GM21825 (cell line): ENCODE measurements at regions not wholly inside any gene's neighbourhood (a gene's known extent, or its start where the extent isn't known, plus 50 kb on each side); places are given as distances from the start of the nearest gene placed in this dataset.
"Not testable (repeated sequence)": the region's sequence is repeated elsewhere in the genome, so short reads cannot be mapped to it uniquely, and the experiment has no call there.

Experiments used
- ATAC-seq: cut with Tn5 transposase; IDR thresholded peaks from one replicate; pipeline ENCODE4 v1.9.1; 2021; ENCODE audit warnings: mild to moderate bottlenecking, moderate library complexity; ENCODE audit not compliant: unreplicated experiment

DNA sequence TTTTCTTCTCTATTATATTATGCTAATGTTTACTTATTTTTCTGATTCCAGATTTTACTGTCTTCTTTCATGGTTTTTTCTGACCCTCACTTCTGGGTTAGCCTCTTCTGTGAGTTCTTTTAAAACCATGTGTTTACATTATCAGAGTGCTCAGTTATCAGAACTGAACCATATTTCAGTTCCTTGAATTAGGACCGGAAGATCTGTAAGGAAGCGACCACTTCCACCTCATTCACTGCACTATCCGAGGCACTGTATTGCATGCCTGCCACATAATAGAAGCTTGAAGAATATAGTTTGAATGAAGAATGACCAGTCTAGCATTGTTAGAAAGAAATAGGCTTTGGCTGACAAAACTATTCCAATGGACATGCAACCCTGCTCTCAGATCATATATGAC is 281.0 kb upstream of the DEPDC1 start:
- no peak for ATAC-seq

DNA sequence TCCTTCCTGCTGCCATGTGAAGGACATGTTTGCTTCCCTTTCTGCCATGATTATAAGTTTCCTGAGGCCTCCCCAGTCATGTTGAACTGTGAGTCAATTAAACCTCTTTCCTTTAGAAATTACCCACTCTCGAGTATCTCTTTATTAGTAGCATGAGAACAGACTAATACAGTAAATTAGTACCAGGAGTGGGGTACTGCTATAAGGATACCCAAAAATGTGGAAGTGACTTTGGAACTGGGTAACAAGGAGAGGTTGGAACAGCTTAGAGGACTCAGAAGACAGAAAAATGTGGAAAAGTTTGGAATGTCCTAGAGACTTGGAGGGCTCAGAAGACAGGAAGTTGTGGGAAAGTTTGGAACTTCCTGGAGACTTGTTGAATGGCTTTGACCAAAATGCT is 283.0 kb upstream of the DEPDC1 start:
- not testable (repeated sequence) for ATAC-seq

DNA sequence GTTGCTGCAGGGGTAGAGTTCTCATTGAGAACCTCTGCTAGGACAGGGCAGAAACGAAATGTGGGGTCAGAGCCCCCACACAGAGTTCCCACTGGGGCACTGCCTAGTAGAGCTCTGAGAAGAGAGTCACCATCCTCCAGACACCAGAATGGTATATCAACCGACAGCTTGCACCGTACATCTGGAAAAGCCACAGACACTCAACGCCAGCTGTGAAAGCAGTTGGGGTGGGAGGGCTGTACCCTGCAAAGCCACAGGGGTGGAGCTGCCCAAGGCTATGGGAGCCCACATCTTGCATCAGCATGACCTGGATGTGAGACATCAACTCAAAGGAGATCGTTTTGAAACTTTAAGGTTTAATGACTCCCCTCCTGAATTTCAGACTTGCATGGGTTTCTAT is 284.0 kb upstream of the DEPDC1 start:
- ATAC-seq, result no peak

DNA sequence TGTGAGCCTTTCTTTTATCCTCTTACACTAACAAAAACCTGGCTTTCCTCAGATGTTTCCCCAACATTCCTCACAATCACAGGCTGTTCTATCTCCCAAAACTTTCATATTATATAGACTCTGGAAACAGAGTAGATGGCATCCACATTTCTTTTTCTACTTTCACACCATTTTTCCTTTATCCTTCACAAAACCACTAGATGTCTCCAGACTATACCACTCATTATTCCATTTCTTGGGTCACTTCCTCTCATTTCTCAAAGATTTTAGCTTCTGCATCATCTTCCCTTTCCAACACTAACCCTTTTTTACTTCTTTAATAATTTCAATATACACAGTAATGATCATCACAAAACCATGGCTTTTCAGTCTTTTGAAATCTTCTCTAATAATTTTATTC is 286.0 kb upstream of the DEPDC1 start:
- no peak for ATAC-seq

DNA sequence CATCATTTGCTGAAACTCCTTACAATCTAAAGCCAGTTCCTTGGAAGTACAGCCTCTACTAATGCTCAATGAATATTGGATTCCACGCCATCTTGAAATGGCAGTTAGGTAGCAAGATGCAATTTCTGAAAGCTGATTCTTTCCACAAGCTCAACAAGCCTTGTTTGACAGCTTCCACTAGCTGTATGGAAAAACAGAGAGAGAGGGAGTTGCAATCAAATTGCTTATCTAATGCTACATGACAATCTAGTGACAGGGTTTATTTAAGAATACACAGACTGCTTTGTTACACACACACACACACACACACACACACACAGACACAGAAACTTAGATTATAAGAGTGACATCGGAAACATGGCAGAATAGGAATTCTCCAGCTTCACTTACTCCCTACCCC is 288.4 kb upstream of the DEPDC1 start:
- no peak for ATAC-seq

DNA sequence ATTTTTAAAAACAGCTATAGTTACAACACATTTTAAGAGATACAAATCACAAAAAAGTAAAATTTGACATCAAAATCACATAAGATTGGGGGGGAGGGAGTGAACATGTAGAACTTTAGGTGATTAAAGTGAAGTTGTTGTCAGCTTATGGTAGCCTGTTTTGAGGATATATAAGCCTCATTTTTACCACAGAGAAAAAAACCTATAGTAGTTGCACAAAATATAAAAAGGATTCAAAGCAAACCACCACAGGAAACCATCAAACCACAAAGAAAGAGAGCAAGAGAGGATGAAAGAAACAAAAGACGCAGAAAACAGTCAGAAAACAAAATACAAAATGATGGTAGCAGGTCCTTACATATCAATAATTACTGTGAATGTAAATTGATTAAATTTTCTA is 291.9 kb upstream of the DEPDC1 start:
- no peak for ATAC-seq

DNA sequence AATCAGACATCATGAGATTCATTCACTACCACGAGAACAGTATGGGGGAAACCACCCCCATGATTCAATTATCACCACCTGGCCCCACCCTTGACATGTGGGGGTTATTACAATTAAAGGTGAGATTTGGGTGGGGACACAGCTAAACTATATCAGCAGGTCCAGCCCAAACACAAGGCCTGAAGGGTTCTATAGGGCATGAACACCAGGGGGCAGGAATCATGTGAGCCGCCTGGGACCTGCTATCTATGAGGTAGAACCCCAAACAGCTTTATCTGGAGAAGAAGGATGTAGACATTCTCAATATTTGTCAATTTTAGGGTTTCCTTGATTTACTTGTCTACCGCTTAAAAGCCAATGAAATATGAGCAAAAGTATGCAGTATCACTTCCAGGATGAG is 294.9 kb upstream of the DEPDC1 start:
- no peak for ATAC-seq

DNA sequence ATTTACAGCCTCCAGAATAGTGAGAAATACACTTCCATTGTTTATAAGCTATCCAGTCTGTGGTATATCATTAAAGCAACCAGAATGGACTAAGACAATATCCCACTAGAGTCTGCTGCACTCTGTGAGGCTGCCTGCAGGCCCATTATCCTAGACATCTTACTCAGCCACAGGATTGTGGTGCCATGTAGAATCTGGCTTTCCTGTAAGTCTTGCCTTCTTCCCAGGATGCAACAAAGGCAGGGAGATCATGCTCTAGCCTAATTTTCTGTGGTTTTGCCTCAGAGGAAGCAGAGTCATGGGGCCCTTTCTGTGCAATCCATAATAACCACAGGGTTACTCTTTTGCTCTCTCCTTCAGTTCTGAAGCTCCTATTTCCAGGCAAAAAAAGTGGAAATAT is 299.1 kb upstream of the DEPDC1 start:
- no peak for ATAC-seq

DNA sequence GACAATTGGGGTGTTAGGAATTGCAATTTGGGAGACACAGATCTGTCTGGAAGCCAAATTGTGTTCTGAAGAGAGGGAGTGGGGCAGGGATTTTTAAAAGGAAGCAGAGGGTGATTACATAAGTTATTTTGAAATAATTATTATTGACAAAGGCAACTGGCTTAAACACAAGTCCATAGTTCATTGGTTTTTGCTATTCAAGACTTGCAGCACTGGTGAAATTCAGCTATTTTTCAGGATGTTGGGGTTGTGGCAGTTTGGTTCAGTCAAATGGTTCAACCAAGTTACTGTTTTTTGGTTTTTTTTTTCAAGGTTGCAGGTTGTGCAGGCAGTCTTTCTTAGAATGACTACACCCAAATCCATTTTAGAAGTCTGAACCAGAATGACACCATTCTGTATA is 300.0 kb upstream of the DEPDC1 start:
- ATAC-seq, result no peak

DNA sequence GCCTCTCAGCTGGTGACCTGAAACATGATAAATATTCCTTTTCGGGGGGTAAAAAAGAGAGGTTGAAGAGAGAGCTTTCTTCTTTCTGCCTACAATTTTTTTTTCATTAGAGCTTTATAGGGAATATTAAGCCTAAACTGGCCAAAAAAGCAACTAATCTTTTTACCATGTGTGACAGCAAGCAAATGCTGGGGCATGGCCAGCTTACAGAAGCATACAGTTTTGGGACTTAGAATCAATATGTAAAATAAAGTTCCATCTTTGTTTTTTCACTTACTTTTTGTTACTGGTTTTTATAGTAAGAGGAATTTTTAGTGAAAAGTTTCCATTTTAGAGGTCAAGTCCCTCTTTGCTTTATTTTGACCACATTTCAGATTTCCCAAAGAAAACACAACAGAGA is 301.2 kb upstream of the DEPDC1 start:
- no peak for ATAC-seq

DNA sequence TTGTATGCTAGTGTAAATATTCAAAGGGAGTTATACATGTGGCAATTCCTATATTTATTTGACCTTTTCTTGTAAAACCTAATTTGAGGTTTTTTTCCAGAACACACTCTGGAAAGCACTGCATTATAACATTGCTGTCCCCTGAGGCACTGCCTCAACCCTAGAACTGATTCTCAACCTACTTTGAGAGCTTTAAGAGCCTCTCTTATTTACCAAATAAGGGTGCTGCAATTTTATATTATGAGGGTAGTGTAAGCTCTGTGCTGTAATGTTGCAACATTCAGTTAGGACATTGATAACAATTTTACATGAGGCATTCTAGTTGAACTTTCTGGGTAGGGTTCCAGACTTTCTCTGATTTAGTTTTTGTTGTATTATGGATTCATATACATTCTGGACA is 302.2 kb upstream of the DEPDC1 start:
- ATAC-seq, result no peak

DNA sequence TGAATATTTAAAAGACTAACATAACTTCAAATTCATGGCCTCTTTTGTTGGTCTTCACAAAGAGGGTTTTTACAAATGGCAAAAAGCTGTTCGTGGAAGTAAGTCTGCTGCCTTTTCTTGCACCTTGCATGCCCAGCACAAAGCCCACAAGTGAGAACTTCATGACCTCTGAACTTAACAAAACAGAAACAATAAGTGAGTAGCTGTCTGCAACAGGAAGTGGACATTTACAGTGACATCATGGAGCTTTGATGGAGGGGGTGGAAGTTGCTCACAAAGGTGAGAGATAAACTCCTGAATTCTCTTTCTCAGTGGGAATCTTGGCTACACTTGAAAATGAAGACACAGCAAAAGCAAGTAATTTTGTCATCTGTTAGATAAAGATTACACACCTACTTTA is 303.3 kb upstream of the DEPDC1 start:
- ATAC-seq, result no peak

DNA sequence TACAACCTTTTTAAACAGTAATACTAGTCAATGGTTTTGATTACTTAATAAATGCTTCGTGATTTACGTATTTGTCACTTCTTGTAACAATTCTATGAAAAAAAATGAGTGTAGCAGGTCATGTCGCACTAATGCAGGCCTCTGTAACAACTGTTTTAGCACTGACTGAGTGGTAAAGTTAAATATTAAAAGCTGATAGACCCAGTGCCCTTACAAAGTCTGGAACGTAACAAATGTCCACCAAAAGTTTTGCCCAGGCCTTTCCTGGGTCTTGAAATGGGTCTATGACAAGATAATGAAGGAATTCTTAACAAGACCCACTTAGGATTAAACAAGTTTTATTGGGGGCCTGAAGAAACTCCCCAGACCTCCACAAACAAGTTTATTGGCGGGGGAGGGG is 304.6 kb upstream of the DEPDC1 start:
- no peak for ATAC-seq

DNA sequence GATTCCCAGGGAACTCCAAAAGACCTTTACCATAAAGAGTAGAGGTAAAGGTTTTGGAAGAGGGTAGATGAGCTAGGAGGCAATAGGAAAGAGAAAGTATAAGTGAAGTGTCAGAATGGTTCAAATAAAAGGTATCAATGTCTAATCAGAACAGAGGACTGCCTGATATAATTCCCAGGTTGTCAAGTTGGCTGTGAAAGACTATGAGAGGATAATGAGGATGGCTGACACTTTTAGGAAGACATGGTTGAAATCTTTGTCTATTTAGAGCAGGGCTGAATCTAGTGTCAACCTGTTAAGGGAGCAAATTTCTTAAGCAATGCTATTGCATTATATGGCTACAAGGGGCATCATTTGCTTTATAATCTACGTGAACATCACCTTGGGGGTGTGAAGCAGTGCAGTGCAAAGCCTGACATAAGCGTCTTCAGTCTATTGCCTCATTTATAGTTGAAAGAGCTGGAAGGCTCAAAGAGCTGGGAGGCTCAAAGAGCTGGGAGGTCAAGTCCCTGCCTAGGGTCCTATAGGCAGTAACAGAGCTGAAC is 308.3 kb upstream of the DEPDC1 start:
- no peak for ATAC-seq

DNA sequence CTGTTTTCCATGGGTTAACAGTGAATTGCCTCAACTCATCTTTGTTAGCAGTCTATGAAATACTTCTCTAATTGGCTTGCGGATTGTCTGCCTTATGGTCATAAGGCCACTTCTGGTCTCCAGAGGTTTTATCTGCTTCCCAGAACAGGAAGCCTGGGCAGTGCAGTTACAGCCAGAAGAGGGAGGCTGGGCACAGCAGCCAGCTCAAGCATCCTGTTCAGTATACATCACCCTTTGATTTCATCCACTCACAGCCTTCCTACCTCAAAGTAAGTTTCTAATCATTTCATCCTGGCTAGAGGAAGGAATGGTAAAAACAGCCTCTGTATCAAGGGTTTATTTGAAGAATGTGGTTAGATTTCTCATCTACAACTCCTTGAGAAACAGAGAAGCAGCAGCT is 311.5 kb upstream of the DEPDC1 start:
- ATAC-seq, result no peak

DNA sequence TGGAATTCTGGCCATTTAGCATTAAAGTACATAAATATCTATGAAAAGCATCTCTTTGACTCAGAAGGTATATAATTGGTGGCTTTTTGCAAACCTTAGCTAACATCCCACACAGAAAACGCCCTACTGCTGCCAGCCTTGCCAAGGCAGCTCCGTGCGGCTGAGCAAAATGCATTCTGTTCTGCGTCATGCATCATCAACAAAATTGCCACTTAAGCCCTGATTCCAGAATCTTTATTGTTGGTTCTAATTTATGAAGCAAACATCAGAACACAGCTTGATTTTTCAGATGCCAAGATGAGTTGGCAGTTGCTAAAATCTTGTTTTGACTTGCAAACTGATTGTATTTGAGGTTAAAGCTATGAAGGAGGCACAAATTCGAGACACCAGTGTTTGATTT is 314.9 kb upstream of the DEPDC1 start:
- ATAC-seq, result no peak

DNA sequence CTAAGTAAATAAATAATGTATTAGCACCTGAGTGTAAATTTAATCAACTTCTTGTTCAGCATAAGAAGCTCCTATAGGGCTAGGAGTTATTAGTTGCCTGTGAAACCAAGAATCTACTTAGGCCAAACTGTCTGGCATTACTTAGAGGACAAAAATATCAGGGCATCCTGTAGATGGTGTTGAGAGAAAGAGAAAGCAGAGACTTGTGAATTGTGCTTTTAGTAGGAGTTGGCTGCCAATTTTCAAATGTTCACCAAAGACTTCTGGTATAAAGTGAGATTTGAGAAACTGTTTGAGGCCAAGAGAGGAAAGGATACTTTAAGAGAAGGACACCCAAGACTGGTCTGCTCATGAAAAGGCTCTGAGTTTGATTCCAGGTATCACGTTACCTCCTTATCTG is 315.5 kb upstream of the DEPDC1 start:
- no peak for ATAC-seq

DNA sequence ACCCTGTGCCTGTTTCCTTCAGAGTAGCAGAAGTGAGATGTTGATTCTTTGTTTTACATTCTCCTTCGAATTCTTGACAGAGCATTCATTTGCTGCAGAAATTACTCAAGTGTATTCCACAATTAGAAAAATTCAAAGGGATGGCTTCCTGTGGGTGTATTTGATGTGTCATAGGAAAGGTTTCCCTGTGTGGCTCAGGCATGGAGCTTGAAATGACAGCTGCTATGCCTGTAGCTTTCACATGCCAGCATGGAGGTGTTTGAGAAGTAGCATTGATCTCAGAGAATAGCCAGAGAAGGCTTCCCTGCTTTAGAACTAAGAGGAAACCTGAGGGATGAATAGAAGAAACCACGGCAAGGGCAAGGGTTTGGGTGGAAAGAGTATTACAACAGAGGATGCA is 317.2 kb upstream of the DEPDC1 start:
- ATAC-seq, result no peak

DNA sequence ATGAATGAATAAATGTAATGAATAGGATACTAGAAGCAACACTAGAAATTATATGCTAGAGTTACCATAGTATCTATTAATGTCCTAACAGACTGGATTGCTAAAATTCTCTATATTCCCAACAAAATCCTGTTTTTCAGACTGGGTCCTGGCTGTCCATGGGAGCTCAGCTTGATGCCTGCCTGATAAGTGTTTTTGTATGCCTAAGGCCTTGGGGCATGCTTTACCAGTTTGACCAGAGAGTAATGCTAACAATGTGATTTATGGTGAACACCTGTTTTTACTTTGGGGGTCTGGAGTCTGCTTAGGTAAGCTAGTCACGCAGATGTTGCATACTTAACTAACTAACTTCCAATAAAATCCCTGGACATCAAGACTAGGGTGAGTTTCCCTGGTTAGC is 318.8 kb upstream of the DEPDC1 start:
- ATAC-seq, result no peak

DNA sequence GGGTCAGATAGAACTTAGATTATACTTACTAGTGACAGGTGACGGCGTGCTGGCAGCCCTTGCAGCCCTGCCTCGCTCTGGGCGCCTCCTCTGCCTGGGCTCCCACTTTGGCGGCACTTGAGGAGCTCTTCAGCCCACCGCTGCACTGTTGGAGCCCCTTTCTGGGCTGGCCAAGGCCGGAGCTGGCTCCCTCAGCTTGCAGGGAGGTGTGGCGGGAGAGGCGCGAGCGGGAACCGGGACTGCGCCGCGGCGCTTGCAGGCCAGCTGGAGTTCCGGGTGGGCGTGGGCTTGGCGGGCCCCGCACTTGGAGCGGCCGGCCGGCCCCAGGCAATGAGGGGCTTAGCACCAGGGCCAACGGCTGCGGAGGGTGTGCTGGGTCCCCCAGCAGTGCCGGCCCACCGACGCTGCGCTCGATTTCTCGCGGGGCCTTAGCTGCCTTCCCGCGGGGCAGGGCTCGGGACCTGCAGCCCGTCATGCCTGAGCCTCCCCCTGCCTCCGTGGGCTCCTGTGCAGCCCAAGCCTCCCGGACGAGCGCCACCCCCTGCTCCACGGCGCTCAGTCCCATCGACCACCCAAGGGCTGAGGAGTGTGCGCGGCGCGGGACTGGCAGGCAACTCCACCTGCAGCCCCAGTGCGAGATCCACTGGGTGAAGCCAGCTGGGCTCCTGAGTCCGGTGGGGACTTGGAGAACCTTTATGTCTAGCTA is 320.8 kb upstream of the DEPDC1 start:
- not testable (repeated sequence) for ATAC-seq

DNA sequence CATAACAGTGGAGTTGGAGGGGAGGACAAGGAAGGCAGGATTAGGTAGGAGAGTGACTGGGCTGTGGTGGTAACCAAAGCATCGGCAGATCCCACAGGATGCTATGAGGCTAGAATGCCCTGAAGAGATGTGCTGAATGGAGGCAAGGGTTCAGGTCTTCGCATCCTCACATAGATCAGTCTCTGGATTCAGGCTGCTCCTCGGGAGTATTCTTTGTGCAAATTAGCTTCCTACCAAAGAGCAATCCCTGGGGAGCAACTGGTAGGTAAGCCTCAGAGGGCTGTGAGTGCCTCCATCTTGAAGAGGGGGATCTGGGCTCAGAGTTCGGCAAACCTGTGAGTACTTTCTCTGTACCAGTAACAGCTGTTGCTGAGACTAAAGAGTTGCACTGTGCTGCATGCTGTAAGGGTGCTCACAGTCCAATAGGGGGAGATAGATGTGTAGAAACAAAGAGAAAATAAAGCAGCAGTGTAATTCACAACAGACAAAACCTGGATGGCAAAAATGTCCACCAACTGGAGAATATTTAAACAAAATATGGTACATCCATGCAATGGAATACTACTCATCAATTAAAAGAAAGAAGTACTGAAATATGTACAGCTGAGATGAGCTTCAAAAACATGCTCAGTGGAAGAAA is 322.4 kb upstream of the DEPDC1 start:
- ATAC-seq, result no peak

DNA sequence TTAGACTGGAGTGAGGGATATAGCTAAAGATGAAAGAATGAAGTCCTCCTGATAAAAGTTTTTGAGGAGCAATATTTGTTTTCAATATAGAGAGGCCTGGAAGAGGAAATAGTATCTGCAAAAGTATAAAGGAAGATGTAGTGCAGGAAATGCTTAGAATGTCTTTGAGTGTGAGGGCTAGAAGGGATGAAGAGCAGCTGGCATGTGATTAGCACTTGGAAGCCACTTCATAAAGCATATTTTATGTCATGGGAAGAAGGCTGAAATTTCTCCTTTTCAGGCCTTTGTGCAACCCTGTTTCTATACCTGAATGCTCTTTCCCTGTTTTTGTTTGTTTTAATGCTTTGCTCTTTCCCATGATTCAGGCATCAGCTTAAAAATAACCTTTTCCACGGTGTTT is 323.3 kb upstream of the DEPDC1 start:
- ATAC-seq, result no peak

DNA sequence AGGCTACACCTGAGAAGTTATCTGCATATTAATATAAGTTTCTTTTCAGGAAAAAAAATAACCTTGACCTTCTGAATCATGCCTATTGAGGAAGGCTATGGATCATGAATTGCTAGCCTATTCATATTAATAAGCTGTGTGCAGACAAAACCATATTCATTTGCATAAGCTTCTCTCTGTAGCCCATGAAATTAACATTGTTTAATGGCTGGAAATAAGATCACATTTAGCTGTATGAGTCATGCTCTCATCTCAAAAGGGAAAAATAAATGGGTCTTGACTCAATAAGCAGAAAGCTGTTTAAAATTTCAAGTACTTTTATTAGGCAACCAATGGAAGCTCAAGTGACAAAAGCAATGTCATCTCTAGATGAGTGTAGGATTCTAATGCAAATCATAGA is 330.0 kb upstream of the DEPDC1 start:
- no peak for ATAC-seq
